ENCODE measurements at regions not wholly inside any gene's neighbourhood (a gene's known extent, or its start where the extent isn't known, plus 50 kb on each side); places are given as distances from the start of the nearest gene placed in this dataset.
"Not testable (repeated sequence)": the region's sequence is repeated elsewhere in the genome, so short reads cannot be mapped to it uniquely, and the experiment has no call there.

- 37 to 58% methylated on average over 5 of the region's 5 CpGs for WGBS, 2 donors
- TF ChIP-seq POLR2A (IDR thresholded peaks at IDR 0.05) (no peak), CTCF (IDR thresholded peaks at IDR 0.05) (no peak)
- Histone ChIP-seq H3K27me3 (no peaks in the 10 kb centered on the region), H3K4me1 (no peaks in the 10 kb centered on the region), H3K36me3 (no peaks in the 10 kb centered on the region), H3K4me3 (no peak overlapping the region), H3K27ac (no peak overlapping the region), H3K9me3 (no peaks in the 10 kb centered on the region)
- DNase-seq = no peak
- intact Hi-C loops (cut with DNase I) = no loop called here
Observed at GRCh38 chr7:156356551-156356950, 284.0 kb upstream of the RNF32 start.

GRCh38 chr7:156353352-156353751 lies 287.2 kb upstream of the RNF32 start:
- WGBS, 2 donors = 88 to 90% methylated on average over 7 of the region's 7 CpGs

GRCh38 chr7:156347703-156348248 lies 292.8 kb upstream of the RNF32 start:
- H3K4me1 ChIP-seq = peaks cover 0 to 11% (median 0%) of the 10 kb centered on the region in 3 donors
- intact Hi-C loops (cut with DNase I); H3K36me3 ChIP-seq; H3K27ac ChIP-seq; H3K27me3 ChIP-seq; H3K9me3 ChIP-seq; H3K4me3 ChIP-seq; DNase-seq: not testable (repeated sequence)
- WGBS, 2 donors = 82 to 86% methylated on average over 5 to 10 of the region's 25 CpGs

More at GRCh38 chr7:156353352-156353751, 287.2 kb upstream of the RNF32 start:
- intact Hi-C loops (cut with DNase I) = no loop called here
- no peaks in the 10 kb centered on the region for H3K4me1 ChIP-seq
- H3K27ac ChIP-seq = no peak overlapping the region
- TF ChIP-seq CTCF (IDR thresholded peaks at IDR 0.05) = no peak
- no peak for TF ChIP-seq POLR2A (IDR thresholded peaks at IDR 0.05)
- H3K4me3 ChIP-seq = no peak overlapping the region
- no peak for DNase-seq
- no peaks in the 10 kb centered on the region for H3K36me3 ChIP-seq
- no peaks in the 10 kb centered on the region for H3K27me3 ChIP-seq
- no peaks in the 10 kb centered on the region for H3K9me3 ChIP-seq

GRCh38 chr7:156347132-156347531 lies 293.4 kb upstream of the RNF32 start:
- TF ChIP-seq CTCF (IDR thresholded peaks at IDR 0.05) = no peak
- TF ChIP-seq POLR2A (IDR thresholded peaks at IDR 0.05) = no peak
- Histone ChIP-seq H3K27me3 (no peaks in the 10 kb centered on the region), H3K9me3 (no peaks in the 10 kb centered on the region), H3K4me1 (peaks cover 0 to 11% (median 0%) of the 10 kb centered on the region in 3 donors), H3K27ac (no peak overlapping the region), H3K4me3 (no peak overlapping the region), H3K36me3 (no peaks in the 10 kb centered on the region)
- intact Hi-C loops (cut with DNase I) = no loop called here
- 22 to 34% methylated on average over 12 of the region's 12 CpGs for WGBS, 2 donors
- DNase-seq = no peak

- Histone ChIP-seq H3K9me3 (no peaks in the 10 kb centered on the region), H3K4me3 (no peak overlapping the region), H3K4me1 (peaks cover 0 to 11% (median 0%) of the 10 kb centered on the region in 3 donors), H3K27ac (no peak overlapping the region), H3K36me3 (no peaks in the 10 kb centered on the region), H3K27me3 (no peaks in the 10 kb centered on the region)
- TF ChIP-seq CTCF (IDR thresholded peaks at IDR 0.05) (no peak), POLR2A (IDR thresholded peaks at IDR 0.05) (no peak)
- no peak for DNase-seq
- 86 to 95% methylated on average over 3 of the region's 3 CpGs for WGBS, 2 donors
- intact Hi-C loops (cut with DNase I) = no loop called here
Observed at GRCh38 chr7:156344595-156344994, 296.0 kb upstream of the RNF32 start.

GRCh38 chr7:156334636-156335035 lies 305.9 kb upstream of the RNF32 start:
- H3K27me3 ChIP-seq = no peaks in the 10 kb centered on the region
- no peak overlapping the region for H3K4me3 ChIP-seq
- H3K4me1 ChIP-seq = no peaks in the 10 kb centered on the region
- no peak overlapping the region for H3K27ac ChIP-seq
- no peaks in the 10 kb centered on the region for H3K36me3 ChIP-seq
- 58 to 67% methylated on average over 2 of the region's 5 CpGs for WGBS, 2 donors
- TF ChIP-seq CTCF (IDR thresholded peaks at IDR 0.05) (no peak), POLR2A (IDR thresholded peaks at IDR 0.05) (no peak)
- no peaks in the 10 kb centered on the region for H3K9me3 ChIP-seq
- intact Hi-C loops (cut with DNase I) = no loop called here
- DNase-seq = no peak

All from esophagus squamous epithelium (tissue), 5 donors.